ENCODE measurements at regions not wholly inside any gene's neighbourhood (a gene's known extent, or its start where the extent isn't known, plus 50 kb on each side); places are given as distances from the start of the nearest gene placed in this dataset.

DNA sequence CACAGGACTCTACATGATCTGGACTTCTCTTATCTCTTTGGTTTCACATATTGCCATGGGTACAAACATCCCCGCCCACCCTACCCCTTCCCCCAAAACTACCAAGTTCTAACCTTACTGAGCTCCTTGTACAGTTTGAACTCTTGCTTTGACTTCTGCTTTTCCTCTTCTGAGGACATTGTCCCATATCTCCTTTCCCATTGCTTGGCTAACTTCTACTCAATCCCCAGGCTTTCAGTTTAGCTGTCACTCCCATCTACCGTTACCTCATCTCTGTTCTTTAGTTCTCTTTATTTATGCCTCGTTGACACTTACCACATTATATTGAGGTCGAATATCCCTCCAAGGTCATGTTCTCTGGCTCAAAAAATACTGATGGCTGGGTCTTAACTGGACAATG, 393.5 kb upstream of the CADM1 start:
- no peak overlapping the region for H3K4me3 ChIP-seq
- no peaks in the 10 kb centered on the region for H3K27me3 ChIP-seq
- H3K9me3 ChIP-seq = no peaks in the 10 kb centered on the region
- no peaks in the 10 kb centered on the region for H3K36me3 ChIP-seq
- intact Hi-C loops (cut with DNase I) = no loop called here
- no peaks in the 10 kb centered on the region for H3K4me1 ChIP-seq
- TF ChIP-seq CTCF (IDR thresholded peaks at IDR 0.05) = no peak
- no peak overlapping the region for H3K27ac ChIP-seq
- no peak for DNase-seq (ENCODE audit: low spot score in 2 of 2)

GRCh38 chr11:115896084-115896483, 391.9 kb upstream of the CADM1 start:
- DNase-seq (ENCODE audit: low spot score in 2 of 2) = no peak
- H3K4me3 ChIP-seq = no peak overlapping the region
- no peaks in the 10 kb centered on the region for H3K9me3 ChIP-seq
- H3K36me3 ChIP-seq = no peaks in the 10 kb centered on the region
- H3K4me1 ChIP-seq = no peaks in the 10 kb centered on the region
- intact Hi-C loops (cut with DNase I) = no loop called here
- TF ChIP-seq CTCF (IDR thresholded peaks at IDR 0.05) = no peak
- H3K27me3 ChIP-seq = no peaks in the 10 kb centered on the region
- H3K27ac ChIP-seq = no peak overlapping the region

GRCh38 chr11:115895594-115895993, 391.4 kb upstream of the CADM1 start:
- no peak overlapping the region for H3K4me3 ChIP-seq
- no peak overlapping the region for H3K27ac ChIP-seq
- no peaks in the 10 kb centered on the region for H3K9me3 ChIP-seq
- no peak for TF ChIP-seq CTCF (IDR thresholded peaks at IDR 0.05)
- no peak for DNase-seq (ENCODE audit: low spot score in 2 of 2)
- intact Hi-C loops (cut with DNase I) = no loop called here
- no peaks in the 10 kb centered on the region for H3K27me3 ChIP-seq
- no peaks in the 10 kb centered on the region for H3K36me3 ChIP-seq
- H3K4me1 ChIP-seq = no peaks in the 10 kb centered on the region

DNA sequence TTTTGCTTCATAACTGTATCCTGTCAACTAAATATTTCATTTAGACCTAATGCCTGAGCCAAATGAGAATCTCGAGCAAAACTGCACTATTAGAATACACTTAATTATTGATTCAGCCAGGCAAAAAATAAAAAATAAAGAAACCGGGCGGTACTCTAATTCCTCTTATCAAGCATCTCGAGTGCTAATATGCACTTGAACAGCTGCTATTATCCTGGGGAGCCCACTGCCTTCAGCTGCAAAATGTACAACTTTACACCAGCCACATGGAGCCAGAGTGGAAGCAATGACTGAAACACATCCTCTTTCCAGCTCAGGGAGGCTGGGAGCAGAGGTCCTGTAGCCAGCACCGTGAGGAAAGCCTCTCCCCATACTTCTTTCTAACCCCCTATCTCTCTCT, 390.0 kb upstream of the CADM1 start:
- no peak overlapping the region for H3K27ac ChIP-seq
- no peaks in the 10 kb centered on the region for H3K36me3 ChIP-seq
- TF ChIP-seq CTCF (IDR thresholded peaks at IDR 0.05) = no peak
- no peaks in the 10 kb centered on the region for H3K27me3 ChIP-seq
- H3K4me1 ChIP-seq = no peaks in the 10 kb centered on the region
- H3K4me3 ChIP-seq = no peak overlapping the region
- intact Hi-C loops (cut with DNase I) = no loop called here
- no peaks in the 10 kb centered on the region for H3K9me3 ChIP-seq
- no peak for DNase-seq (ENCODE audit: low spot score in 2 of 2)

DNA sequence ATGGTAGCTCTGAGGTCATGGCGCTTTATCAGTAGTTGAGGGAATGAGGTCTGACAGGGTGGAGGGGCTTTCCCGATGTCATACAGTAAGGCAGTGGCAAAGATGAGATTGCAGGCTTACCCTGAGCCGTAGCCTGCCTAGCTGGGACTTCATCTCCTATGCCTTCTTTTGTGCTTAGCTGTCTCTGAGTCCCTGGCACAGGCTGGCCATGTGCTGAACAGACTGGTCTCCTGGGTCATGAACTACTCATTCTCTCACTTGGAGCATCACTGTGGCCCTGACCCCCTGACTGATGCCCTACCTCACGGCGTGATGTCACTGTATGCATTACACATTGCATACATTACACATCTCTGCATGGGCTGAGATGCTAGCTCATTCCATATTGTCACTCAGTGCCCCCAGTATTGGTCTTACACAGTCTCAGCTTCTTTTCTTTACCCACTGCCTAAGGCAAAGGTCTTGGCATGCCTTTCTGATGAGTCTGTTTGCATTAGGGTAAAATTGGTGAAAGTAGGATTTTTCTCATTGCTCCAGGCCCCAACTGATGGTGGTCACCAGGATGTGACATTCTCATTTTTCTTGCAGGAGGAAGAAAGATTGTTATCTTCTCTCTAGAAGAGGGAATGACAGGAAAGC, 389.4 kb upstream of the CADM1 start:
- DNase-seq (ENCODE audit: low spot score in 2 of 2) = no peak
- H3K27ac ChIP-seq = no peak overlapping the region
- H3K9me3 ChIP-seq = no peaks in the 10 kb centered on the region
- no peak for TF ChIP-seq CTCF (IDR thresholded peaks at IDR 0.05)
- intact Hi-C loops (cut with DNase I) = no loop called here
- no peaks in the 10 kb centered on the region for H3K36me3 ChIP-seq
- no peak overlapping the region for H3K4me3 ChIP-seq
- H3K27me3 ChIP-seq = no peaks in the 10 kb centered on the region
- no peaks in the 10 kb centered on the region for H3K4me1 ChIP-seq

DNA sequence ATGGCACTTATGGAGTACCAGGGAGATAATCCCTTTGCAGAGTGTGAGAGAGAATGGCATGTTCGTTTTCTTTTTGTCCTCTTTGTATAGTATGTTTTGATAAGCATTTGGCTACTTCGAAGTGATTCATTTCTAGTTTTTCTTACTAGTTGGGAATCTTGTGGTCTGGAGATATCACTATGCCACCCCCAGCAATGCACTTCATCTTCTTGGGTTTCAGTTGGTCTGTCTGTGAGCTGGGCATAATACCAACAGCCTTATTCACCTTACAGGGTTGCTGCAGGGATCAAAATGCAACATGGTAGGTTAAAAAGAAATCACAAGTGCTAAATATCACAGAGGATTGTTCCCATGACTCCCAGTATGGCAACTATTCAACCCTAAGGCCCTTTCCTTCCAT, 387.8 kb upstream of the CADM1 start:
- no peak overlapping the region for H3K4me3 ChIP-seq
- no peaks in the 10 kb centered on the region for H3K36me3 ChIP-seq
- H3K27ac ChIP-seq = no peak overlapping the region
- H3K4me1 ChIP-seq = no peaks in the 10 kb centered on the region
- H3K9me3 ChIP-seq = no peaks in the 10 kb centered on the region
- DNase-seq (ENCODE audit: low spot score in 2 of 2) = no peak
- intact Hi-C loops (cut with DNase I) = no loop called here
- TF ChIP-seq CTCF (IDR thresholded peaks at IDR 0.05) = no peak
- H3K27me3 ChIP-seq = no peaks in the 10 kb centered on the region
